ENCODE measurements at regions not wholly inside any gene's neighbourhood (a gene's known extent, or its start where the extent isn't known, plus 50 kb on each side); places are given as distances from the start of the nearest gene placed in this dataset.

- no peak for DNase-seq
- TF ChIP-seq POLR2A (IDR thresholded peaks at IDR 0.05; ENCODE audit: low read length) = no peak
- no peak for TF ChIP-seq GATA1 (IDR thresholded peaks at IDR 0.05; ENCODE audit: low read depth, low read length)
Measured at GRCh38 chr10:17507538-17507937, 53.1 kb upstream of the ST8SIA6 start.

GRCh38 chr10:17506856-17507471 lies 52.6 kb upstream of the ST8SIA6 start:
- DNase-seq = peak in 1 of 2 experiments; percentile 20
- TF ChIP-seq POLR2A (IDR thresholded peaks at IDR 0.05; ENCODE audit: low read length) = no peak
- TF ChIP-seq GATA1 (IDR thresholded peaks at IDR 0.05; ENCODE audit: low read depth, low read length) = no peak

GRCh38 chr10:17506390-17506789 lies 52.0 kb upstream of the ST8SIA6 start:
- TF ChIP-seq POLR2A (IDR thresholded peaks at IDR 0.05; ENCODE audit: low read length) (peak; percentile 39), GATA1 (IDR thresholded peaks at IDR 0.05; ENCODE audit: low read depth, low read length) (no peak)
- peak; percentile 22 to 27 for DNase-seq

GRCh38 chr10:17504547-17505245 lies 50.3 kb upstream of the ST8SIA6 start:
- TF ChIP-seq GATA1 (IDR thresholded peaks at IDR 0.05; ENCODE audit: low read depth, low read length) = no peak
- TF ChIP-seq POLR2A (IDR thresholded peaks at IDR 0.05; ENCODE audit: low read length) = no peak
- DNase-seq = peak in 1 of 2 experiments; percentile 8

Measured in erythroblast (primary cell).